CD4-positive, alpha-beta T cell treated with Interleukin-15 for 4 hours (primary cell): ENCODE measurements at regions not wholly inside any gene's neighbourhood (a gene's known extent, or its start where the extent isn't known, plus 50 kb on each side); places are given as distances from the start of the nearest gene placed in this dataset.
"Not testable (repeated sequence)": the region's sequence is repeated elsewhere in the genome, so short reads cannot be mapped to it uniquely, and the experiment has no call there.

Source experiments
- DNase-seq: peaks from one replicate; pipeline ENCODE4 v3.0.0-alpha.2; 2020; ENCODE audit warnings: low spot score

DNA sequence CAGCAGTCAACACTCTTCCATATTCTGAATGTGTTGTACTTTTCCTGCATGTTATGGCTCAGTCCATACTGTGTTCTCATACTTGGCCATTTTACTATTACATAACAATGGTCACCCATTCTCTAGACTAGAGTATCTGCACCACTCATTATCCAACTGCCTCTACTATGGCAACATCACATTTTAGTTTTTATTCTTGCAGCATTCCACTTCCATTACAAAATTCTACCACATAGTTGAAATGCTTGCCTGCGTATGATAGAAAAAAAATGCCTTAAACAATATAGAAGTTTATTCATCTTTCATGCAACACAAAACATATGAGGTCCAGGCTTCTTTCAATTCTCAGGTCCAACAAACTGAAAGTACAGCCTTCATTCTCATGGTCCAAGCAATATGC is 128.0 kb downstream of the TENT5A start:
- DNase-seq = no peak

DNA sequence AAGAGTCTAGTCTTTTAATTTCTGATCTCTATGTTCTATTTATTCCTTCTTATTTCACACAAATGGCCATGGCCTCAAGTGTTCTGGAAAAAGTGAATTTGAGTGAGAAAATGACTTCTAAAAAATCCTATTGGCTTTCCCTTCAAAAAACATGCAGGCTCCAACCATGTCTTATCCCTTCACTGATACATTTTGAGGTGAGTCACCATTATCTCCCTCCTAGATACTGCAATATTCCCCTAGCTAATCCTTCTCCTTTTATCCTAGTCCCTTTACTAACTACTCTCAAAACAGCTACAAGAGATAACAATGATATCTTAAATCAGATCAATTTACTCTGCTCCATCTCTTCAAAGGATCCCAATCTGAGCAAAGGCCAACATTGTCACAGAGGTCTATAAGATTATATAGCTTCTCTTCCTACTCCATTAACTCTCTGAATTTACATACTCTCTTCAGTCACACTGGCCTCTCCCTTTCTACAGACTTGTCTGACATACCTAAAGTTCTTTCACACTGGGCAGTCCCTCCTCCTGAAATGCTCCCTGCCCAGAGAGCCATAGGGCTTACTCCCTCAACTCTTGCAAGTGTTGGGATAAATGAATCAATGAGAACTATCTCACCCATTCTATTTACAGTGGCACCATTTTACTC is 129.2 kb downstream of the TENT5A start:
- DNase-seq = no peak

DNA sequence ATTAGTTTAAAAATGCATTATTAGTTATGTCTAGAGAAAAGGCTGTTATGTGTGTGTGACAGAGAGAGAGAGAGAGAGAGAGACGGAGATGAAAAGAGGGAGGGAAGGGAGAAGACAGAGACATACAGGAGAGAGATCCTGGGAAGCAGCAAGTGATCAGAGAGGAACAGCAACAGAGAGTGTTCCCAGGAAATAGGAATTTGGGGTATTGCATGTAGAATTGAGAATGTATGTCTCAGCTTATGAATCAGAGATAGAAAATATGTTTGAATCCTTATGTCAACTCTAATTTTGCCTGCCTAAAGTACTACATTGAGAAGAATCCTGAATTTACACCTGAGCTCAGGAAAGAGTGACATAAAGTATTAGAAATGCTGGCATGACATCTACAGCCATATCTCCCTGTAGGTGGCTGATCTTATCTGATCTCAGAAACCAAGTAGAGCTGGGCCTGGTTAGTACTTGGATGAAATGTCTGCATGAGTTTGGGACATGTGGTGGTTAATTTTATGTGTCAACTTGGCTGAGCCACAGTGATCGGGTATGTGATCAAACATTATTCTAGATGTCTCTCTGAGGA is 130.6 kb downstream of the TENT5A start:
- DNase-seq = no peak

DNA sequence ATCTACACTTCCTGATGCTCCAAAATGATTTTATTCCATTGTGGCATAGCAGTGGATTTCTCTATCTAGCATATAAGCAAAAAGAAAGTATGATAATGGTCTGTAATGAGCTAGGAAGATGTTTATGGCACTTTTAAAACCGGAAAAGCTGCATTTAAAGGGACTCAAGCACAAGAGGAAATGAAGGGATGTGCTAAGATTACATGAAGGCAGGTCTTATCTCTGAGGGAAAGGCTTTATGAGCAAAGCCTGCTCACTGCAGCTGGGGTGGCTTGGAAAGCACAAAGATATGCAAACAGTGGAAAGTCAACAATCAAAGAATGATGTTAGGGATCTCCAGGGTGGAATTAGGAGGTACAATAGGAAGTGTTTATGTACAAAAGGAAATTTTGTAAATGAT is 138.2 kb downstream of the TENT5A start:
- DNase-seq = no peak

DNA sequence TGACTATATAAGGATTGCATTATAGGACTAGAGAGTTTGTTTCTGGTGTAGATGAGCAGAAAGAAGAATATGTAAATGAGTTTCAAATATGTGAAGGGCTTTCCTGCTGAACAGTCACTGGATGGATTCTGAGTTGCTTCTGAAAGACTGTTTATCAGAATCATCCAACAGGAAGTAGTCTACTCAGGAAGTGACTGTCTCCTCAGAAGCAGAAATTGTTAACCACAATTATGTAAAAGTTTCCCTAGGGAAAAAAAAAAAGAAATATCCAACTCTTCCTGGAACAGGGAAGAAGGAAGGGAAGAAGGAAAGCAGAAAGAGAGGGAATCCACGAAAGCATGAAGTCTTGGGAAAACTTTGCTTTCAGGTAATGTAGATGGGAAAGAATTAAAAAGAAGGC is 138.9 kb downstream of the TENT5A start:
- DNase-seq = no peak

DNA sequence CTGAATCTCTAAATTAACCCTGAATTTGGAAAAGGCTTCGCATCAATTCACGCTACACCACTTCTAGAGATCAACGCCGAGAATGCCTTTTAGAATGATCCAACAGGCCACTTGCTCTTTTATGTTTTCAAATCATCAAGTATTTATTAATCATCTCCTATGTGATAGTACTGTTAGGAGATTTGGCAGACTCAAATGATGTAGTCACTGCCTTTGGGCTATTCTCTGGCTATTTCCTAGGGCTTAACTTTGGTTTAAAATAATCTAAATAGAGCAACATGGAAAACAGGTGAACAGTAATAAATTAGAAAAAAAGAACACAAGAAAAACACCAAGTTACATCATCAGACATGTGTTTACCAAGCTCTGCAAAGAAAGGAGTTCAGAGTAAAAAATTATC is 140.3 kb downstream of the TENT5A start:
- no peak for DNase-seq

DNA sequence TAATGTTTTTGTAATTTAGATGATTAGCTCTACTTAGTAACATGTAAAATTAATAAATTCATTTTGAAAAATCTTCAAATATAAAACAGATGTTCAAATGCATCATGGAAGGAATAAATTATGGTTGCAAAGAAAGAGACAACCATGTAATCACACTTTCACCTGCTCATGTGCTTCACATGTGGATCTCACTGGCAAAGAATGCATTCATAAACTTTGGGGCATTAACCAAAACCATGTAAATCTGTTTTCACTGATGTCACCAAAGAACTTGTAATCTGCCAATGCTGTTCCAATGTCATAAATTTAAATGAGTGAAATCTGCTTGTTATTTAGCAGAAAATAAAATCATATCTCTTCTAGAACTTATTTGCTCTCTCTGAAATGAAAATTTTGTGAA is 142.7 kb downstream of the TENT5A start:
- no peak for DNase-seq

DNA sequence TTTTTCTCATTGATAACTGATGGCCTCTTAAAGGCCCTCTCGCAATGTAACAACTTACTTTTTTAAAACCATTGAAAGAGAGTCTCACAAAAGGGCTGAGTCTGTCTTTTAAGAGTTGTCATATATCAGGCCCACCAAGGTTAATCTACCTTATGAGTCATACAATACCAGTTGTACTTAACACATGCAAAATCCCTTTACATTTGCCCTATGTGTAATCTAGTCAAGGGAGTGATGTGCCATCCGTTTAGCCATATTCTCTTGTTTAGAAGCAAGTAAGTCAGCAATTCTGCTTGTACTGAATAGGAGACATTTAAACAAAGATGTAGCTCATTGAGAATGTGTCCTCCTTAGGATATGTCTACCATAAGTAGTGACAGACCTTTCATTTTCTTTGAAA is 143.7 kb downstream of the TENT5A start:
- no peak for DNase-seq

DNA sequence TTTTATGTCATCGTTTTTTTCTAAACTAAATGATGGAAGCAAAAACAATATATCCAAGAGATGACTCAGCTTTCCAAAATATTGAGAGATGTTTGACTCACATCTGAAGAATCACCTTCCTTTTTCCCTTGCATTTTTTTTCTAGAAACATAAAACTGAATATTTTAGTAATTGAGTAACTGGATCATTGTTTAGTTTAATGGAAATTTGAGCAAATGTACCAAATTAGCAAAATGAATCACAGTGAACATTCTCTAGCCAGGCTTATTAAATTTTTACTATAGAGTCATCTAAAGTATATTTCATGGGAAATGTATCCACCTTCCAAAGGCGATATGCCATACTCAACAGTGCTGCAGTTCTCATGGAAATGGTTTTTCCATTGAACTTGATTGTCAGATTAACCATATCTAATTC is 145.5 kb downstream of the TENT5A start:
- no peak for DNase-seq

DNA sequence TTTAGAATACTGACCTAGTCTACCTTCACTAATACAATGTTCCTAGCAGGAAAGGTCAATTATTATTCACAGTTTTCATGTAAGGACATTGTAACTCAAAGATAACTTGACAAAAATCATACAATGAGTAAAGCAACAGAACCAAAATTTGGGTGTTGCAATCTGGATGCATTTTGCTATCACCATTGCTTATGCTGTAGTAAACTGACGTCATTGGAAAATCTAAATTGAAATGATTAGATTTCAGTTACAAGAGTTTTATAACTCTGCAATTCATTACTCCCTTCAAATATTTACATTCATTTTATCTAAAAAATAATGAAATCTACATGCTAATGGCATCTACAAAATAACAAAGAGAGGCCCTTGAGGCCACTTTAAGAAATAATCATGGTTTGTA is 147.0 kb downstream of the TENT5A start:
- no peak for DNase-seq

DNA sequence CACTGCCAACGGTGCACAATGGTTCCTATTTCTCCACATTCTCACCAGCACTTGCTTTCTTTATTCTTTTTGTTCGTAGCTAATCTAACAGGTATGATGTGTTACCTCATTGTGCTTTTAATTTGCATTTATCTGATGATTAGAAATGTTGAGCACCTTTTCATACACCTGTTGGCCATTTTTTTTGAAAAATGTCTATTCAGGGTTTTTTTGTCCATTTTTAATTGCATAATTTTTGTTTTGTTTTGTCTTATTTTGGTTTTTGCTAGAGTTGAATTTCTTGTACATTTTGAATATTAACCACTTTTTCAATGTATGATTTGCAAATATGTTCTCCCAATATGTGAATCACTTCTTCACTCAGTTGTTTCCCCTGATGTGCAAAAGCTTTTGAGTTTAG is 150.6 kb downstream of the TENT5A start:
- DNase-seq = no peak

DNA sequence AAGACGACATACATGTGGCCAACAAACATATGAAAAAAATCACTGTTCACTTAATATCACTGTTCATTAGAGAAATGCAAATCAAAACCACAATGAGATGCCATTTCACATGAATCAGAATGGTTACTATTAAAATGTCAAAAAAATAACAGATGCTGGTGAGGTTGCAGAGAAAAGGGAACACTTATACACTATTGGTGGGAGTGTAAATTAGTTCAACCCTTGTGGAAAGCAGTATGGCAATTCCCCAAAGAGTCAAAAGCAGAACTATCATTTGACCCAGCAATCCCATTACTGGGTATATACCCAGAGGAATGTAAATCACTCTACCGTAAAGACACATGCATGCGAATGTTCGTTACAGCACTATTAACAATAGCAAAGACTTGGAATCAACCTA is 152.0 kb downstream of the TENT5A start:
- not testable (repeated sequence) for DNase-seq

DNA sequence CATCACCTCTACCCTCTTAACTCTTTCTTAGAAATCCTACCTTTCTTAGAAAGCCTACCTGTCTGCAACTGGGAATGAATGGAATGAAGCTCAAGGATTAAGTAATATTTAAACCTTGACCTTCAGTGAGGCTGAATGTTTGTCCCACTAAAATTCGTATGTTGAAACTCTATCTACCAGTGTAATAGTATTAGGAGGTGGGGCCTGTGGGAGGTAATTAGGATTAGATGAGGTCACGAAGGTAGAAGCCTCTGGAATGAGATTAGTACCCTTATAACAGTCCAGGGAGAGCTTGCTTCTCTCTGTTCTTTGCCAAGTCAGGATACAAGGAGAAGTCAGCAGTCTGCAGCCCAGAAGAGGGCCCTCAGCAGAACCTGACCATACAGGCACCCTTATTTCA is 158.0 kb downstream of the TENT5A start:
- no peak for DNase-seq

DNA sequence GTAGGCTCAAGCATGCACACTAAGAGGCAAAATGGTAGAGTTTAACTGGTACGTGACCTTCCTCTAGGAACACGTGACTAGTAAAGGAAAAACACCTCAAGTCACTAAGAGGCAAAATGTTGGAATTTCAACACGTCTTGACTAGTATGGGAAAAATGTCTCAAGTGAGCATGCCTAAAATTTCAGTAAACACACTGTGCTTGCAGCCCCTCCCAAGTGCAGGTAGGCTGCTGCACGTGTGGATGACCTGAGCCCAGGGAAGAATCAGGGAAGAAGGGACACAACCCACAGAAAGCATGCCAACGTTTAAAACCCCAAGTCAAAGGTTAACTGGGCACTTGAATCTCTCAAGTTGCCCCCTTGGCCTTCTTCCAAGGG is 162.2 kb downstream of the TENT5A start:
- no peak for DNase-seq

DNA sequence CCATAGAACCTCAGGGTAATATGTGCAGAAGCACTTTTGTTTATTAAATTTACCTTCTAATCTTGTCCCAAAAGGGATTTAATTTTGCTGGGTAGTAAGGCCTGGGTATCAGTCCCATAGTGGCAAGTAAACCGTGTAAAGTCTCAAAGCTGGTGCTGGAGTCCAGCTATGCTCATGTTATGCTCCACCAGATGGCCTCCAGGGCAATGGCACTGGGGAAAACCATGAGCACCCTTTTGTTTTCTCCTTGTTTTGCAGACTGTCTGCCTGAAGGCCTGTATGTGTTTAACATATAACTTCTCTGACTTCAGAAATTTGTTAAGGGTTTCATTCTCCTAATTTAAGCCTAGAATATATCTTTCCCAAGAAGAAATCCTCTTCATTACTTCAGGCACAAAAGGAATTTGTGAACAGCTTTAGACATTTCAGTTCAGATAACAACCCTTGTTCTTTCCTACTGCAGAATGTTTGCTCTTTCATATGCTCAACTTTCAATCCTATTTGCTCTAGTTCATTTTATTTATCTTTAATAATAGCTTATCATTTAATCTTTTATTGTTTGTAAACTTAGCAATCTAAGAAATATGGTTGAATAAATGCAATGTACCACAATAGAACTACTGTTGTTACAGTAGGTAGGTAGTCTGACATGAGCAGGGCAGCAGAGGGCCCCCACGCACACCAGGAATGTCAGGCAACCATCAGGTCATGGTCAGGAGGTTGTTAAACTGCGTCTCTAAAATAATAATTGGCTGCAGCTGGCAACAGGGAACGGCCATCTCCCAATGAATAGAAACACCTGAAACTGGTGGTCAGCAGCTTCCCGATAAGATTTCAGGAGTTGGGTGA is 162.8 kb downstream of the TENT5A start:
- no peak for DNase-seq

DNA sequence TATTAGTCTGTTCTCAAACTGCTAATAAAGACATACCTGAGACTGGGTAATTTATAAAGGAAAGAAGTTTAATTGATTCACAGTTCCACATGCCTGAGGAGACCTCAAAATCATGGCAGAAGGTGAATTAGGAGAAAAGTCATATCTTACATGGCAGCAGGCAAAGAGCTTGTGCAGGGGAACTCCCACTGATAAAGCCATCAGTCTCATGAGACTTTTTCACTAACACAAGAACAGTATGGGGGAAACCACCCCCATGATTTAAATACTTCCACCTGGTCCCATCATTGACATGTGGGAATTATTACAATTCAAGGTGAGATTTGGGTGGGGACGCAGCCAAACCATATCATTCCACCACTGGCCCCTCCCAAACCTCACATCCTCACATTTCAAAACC is 166.8 kb downstream of the TENT5A start:
- DNase-seq = not testable (repeated sequence)

DNA sequence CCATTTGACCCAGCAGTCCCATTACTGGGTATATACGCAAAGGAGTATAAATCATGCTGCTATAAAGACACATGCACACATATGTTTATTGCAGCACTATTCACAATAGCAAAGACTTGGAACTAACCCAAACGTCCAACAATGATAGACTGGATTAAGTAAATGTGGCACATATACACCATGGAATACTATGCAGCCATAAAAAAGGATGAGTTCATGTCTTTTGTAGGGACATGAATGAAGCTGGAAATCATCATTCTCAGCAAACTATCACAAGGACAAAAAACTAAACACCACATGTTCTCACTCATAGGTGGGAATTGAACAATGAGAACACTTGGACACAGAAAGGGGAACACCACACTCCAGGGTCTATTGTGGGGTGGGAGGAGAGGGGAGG is 168.3 kb downstream of the TENT5A start:
- not testable (repeated sequence) for DNase-seq

DNA sequence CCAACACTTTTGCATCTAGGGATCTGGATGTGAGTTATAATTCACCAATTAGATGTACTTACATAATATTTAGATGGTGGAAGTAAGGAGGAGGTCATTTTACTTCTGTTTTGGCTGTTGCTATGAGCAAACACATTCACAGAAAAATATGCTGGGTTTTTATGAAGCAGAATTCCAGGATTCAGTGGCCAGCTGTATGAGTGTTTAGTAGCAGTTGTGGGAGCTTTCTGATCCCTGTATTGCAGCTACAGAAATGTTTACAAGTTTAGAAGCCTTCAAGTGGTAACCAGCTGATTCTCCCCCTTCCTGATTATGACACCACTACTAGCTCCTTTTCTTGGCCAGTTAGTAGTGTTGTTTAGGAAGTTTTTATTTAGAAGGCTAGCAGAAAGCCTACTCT is 177.0 kb downstream of the TENT5A start:
- DNase-seq = no peak

DNA sequence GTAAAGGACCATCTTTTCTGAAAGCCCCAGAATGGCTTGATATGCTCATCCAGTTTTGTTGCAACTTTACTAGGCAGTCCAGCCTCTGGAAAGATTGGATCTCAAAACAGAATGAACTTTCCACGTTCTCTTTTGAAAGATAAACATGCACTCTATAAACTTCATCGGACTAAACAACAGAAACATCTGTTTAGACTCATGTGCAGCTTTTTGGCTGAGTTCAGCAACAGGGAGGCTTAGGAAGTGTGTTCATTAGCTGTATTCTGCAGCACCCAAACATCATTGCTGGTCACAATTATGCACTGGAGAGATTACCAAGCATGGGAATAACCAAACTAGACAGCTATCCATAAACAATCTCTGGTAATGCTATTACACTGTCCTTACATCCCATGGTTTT is 180.5 kb downstream of the TENT5A start:
- DNase-seq = no peak

DNA sequence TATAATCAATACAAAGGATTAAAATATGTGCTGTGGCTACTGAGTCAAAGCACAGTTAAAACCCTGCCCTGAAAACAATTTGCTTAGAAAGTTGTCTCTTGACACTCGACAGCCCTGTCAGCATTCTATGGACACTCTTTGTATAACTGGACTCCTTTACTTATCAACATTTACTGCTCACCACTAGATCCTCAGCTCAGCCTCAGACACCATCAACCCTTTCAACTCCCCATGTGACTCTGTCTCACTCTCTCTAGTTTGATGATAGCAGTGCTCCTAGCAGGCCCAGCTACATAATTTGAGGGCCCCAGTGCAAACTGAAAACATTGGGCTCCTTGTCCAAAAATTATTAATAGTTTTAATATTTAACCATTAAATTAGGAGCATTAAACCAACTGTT is 181.8 kb downstream of the TENT5A start:
- DNase-seq = no peak

DNA sequence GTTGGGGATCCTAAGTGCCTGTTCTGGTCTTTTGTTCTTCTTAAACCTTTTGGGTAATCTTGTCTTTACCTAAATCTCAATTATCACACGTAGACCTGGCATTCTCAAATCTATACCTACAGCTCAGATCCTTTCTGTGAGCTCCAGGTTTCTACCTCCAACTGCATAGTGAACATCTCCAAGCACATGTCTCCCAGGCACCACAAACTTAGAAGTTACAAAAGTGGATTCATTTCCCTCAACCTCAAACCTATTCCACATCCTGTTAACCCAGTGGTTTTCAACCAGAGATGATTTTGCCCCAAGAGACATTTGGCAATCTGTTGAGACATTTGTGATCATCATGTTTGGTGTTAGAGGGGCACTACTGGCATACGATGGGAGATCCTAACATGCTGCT is 183.5 kb downstream of the TENT5A start:
- DNase-seq = no peak

DNA sequence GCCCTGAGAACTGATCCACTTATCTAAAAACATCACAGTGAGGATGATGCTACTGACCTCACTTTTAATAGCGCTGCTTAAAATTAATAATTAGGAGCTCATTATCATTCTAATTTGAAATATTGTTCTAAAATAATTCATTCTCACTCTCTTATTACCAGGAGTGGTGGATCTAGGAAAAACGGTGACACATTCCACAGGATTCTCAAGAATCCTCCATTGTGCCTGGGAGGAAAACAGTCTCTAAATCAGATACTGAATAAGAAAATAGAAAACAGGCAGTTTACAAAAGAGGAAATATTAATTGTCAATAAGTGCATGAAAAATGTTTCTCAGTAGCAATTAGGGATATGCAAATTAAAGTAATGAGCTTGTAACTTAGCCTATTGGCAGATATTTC is 187.4 kb downstream of the TENT5A start:
- no peak for DNase-seq

DNA sequence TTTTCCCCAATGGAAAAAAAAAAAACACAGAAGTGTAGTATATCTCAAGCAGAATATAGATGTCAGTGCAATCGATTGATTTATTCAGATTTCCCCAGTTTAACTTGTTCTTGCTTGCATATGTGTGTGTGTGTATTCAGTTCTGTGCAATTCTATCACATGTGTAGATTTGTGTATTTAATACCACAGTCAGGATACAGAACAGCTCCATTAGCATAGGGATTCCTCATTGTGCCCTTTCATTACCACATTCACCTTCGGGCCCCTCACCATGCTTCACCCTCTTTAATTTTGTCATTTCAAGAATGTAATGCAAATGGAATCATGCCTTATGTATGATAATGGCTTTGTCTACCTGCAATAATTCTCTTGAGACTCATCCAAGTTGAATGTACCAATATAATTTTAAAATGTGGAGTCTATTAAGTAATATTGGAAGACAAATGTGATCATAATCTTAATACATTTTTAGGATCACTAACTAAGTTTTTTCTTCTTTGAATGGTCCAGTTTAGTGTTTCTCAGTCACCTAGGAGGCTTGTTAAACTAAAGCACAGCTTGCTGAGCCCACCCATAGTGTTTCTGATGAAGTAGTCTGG is 187.9 kb downstream of the TENT5A start:
- DNase-seq = no peak
